Calu3 (cell line): ENCODE measurements at regions not wholly inside any gene's neighbourhood (a gene's known extent, or its start where the extent isn't known, plus 50 kb on each side); places are given as distances from the start of the nearest gene placed in this dataset.

Source experiments
- BruUV-seq: library from RNA; stranded (reverse); fragments of 400-500 nt; replicated peaks from 2 replicates; lab custom pipeline; 2021; lab: Mats Ljungman, UMichigan
- CTCF ChIA-PET: fragments of 300-600 bp; sonication (Branson Sonifier 250); formaldehyde crosslinking; loops from one replicate; lab custom pipeline; 2022; ENCODE audit warnings: antibody characterized with exemption; lab: Charles Lee
- DNase-seq: peaks from one replicate; pipeline ENCODE4 v3.0.0; 2022
- H3K27ac Mint-ChIP-seq: one replicate; pipeline ENCODE4 v1.8.0; 2022; ENCODE audit warnings: mixed read lengths; ENCODE audit not compliant: unreplicated experiment
- H3K27me3 Mint-ChIP-seq: one replicate; pipeline ENCODE4 v1.8.0; 2022; ENCODE audit warnings: mixed read lengths; ENCODE audit not compliant: unreplicated experiment
- H3K36me3 Mint-ChIP-seq: one replicate; pipeline ENCODE4 v1.8.0; 2022; ENCODE audit warnings: mild to moderate bottlenecking, moderate library complexity, mixed read lengths; ENCODE audit not compliant: insufficient read depth, unreplicated experiment
- H3K4me1 Mint-ChIP-seq: one replicate; pipeline ENCODE4 v1.8.0; 2022; ENCODE audit warnings: mild to moderate bottlenecking, low read depth, mixed read lengths; ENCODE audit not compliant: unreplicated experiment
- H3K4me3 Mint-ChIP-seq: one replicate; pipeline ENCODE4 v1.8.0; 2022; ENCODE audit warnings: mild to moderate bottlenecking, low read depth, moderate library complexity, mixed read lengths; ENCODE audit not compliant: unreplicated experiment
- H3K9me3 Mint-ChIP-seq: one replicate; pipeline ENCODE4 v1.8.0; 2022; ENCODE audit warnings: low read depth, mixed read lengths; ENCODE audit not compliant: unreplicated experiment
- CTCF ChIP-seq: fragments of 200-600 bp; IDR thresholded peaks from one replicate; pipeline ENCODE4 v1.8.0; 2022; ENCODE audit warnings: antibody characterized with exemption; ENCODE audit not compliant: unreplicated experiment
- intact Hi-C: fragments of 100-400 bp; cut with micrococcal nuclease; formaldehyde crosslinking; loops from one replicate; pipeline ENCODE4 v1.10.0; 2022; ENCODE audit not compliant: unreplicated experiment

- no TSS peak for BruUV-seq
- Mint-ChIP-seq H3K9me3 (no peaks in the 10 kb centered on the region), H3K27ac (no peak overlapping the region), H3K27me3 (no peaks in the 10 kb centered on the region), H3K36me3 (no peaks in the 10 kb centered on the region), H3K4me3 (no peak overlapping the region), H3K4me1 (no peaks in the 10 kb centered on the region)
- intact Hi-C loops: no loop called here
- DNase-seq: no peak
- CTCF ChIA-PET: no interaction called here
- TF ChIP-seq CTCF: no peak
These were observed 375.5 kb downstream of the VRK1 start for GRCh38 chr14:97172644-97173043.

- Mint-ChIP-seq H3K27me3 (no peaks in the 10 kb centered on the region), H3K27ac (no peak overlapping the region), H3K4me1 (no peaks in the 10 kb centered on the region), H3K36me3 (no peaks in the 10 kb centered on the region), H3K9me3 (peaks cover 6% of the 10 kb centered on the region), H3K4me3 (no peak overlapping the region)
- BruUV-seq: no TSS peak
- no peak for TF ChIP-seq CTCF
- CTCF ChIA-PET: interaction anchor here (0.6 kb wide), 1 partner anchor 694 kb away, joined by 3 read pairs; no protein-coding TSS in a partner anchor
- DNase-seq: peak; percentile 15
- intact Hi-C loops: no loop called here
These were observed 379.8 kb downstream of the VRK1 start for GRCh38 chr14:97177016-97177415.

GRCh38 chr14:97177635-97178034 lies 380.5 kb downstream of the VRK1 start:
- Mint-ChIP-seq H3K36me3 (no peaks in the 10 kb centered on the region), H3K27ac (no peak overlapping the region), H3K4me1 (no peaks in the 10 kb centered on the region), H3K4me3 (no peak overlapping the region), H3K9me3 (peaks cover 9% of the 10 kb centered on the region), H3K27me3 (no peaks in the 10 kb centered on the region)
- DNase-seq: no peak
- CTCF ChIA-PET: no interaction called here
- BruUV-seq: no TSS peak
- intact Hi-C loops: no loop called here
- TF ChIP-seq CTCF: no peak

GRCh38 chr14:97178781-97179180 lies 381.6 kb downstream of the VRK1 start:
- H3K27me3 Mint-ChIP-seq: no peaks in the 10 kb centered on the region
- intact Hi-C loops: no loop called here
- no peaks in the 10 kb centered on the region for H3K4me1 Mint-ChIP-seq
- H3K4me3 Mint-ChIP-seq: no peak overlapping the region
- no peaks in the 10 kb centered on the region for H3K36me3 Mint-ChIP-seq
- DNase-seq: no peak
- BruUV-seq: no TSS peak
- CTCF ChIA-PET: no interaction called here
- peaks cover 9% of the 10 kb centered on the region for H3K9me3 Mint-ChIP-seq
- no peak for TF ChIP-seq CTCF
- H3K27ac Mint-ChIP-seq: no peak overlapping the region
